SK-N-SH (cell line): ENCODE measurements at regions not wholly inside any gene's neighbourhood (a gene's known extent, or its start where the extent isn't known, plus 50 kb on each side); places are given as distances from the start of the nearest gene placed in this dataset.
A peak's percentile ranks its signal among the peaks of the same experiment; 100 is the strongest.
"Not testable (repeated sequence)": the region's sequence is repeated elsewhere in the genome, so short reads cannot be mapped to it uniquely, and the experiment has no call there.

ENCODE experiments used
- CTCF ChIA-PET: fragments of 300-600, 350-600 bp; formaldehyde crosslinking; extraction: SDS; loops from one replicate; lab custom pipeline; 2021; lab: Yijun Ruan, JAX
- POLR2A ChIA-PET: fragments of 350-600 bp; sonication (Branson Sonifier 250); formaldehyde crosslinking; extraction: SDS; loops from one replicate; lab custom pipeline; 2020; ENCODE audit warnings: antibody characterized with exemption, inconsistent platforms; lab: Yijun Ruan, JAX
- DNase-seq: peaks from one replicate; pipeline ENCODE4 v3.0.0; 2012
- H2AFZ ChIP-seq: fragments of 200-600 bp; sonication (generic); 2 replicates; pipeline ENCODE4 v1.8.1; 2016; ENCODE audit warnings: antibody characterized with exemption, mild to moderate bottlenecking, low read depth
- H3F3A ChIP-seq: fragments of 200-600 bp; sonication (generic); replicated peaks from 2 replicates; pipeline ENCODE3; 2016; ENCODE audit warnings: antibody characterized with exemption, mild to moderate bottlenecking; ENCODE audit not compliant: insufficient read depth
- H3K27ac ChIP-seq, 2 experiments: fragments of 200-500 bp in 1 of 2; fragments of 200-600 bp in 1 of 2; sonication (Bioruptor generic) in 1 of 2; sonication (generic), shearing (Covaris generic) in 1 of 2; 2 replicates each; pipeline versions ENCODE4 v1.5.1 to v1.6.1; 2014 to 2016; ENCODE audit warnings: low read depth in 2 of 2, inconsistent platforms in 1 of 2, low read length in 1 of 2, mild to moderate bottlenecking in 1 of 2, mixed read lengths in 1 of 2
- H3K27me3 ChIP-seq: fragments of 200-600 bp; sonication (generic), shearing (Covaris generic); 2 replicates; pipeline ENCODE4 v1.6.1; 2016; ENCODE audit warnings: mixed run types; ENCODE audit not compliant: insufficient read depth
- H3K36me3 ChIP-seq, 2 experiments: fragments of 200-500 bp in 1 of 2; fragments of 200-600 bp in 1 of 2; sonication (Bioruptor generic) in 1 of 2; sonication (generic) in 1 of 2; replicated peaks in 1 of 2; 2 replicates each; pipeline versions ENCODE3 to v1.5.1; 2014 to 2016; ENCODE audit warnings: low read length in 1 of 2, mild to moderate bottlenecking in 1 of 2; ENCODE audit not compliant: insufficient read depth in 2 of 2, control insufficient read depth in 1 of 2
- H3K4me1 ChIP-seq, 2 experiments: fragments of 200-500 bp in 1 of 2; fragments of 200-600 bp in 1 of 2; sonication (Bioruptor generic) in 1 of 2; sonication (generic), shearing (Covaris generic) in 1 of 2; 2 replicates each; pipeline versions ENCODE4 v1.5.1 to v1.6.1; 2014 to 2016; ENCODE audit warnings: low read depth in 1 of 2, low read length in 1 of 2, mixed run types in 1 of 2; ENCODE audit not compliant: insufficient read depth in 2 of 2, control insufficient read depth in 1 of 2
- H3K4me2 ChIP-seq: fragments of 200-600 bp; sonication (generic), shearing (Covaris generic); 2 replicates; pipeline ENCODE4 v1.6.1; 2017; ENCODE audit warnings: mixed run types
- H3K4me3 ChIP-seq, 2 experiments: fragments of 200-500 bp in 1 of 2; fragments of 200-600 bp in 1 of 2; sonication (Bioruptor generic) in 1 of 2; sonication (generic), shearing (Covaris generic) in 1 of 2; 2 replicates each; pipeline versions ENCODE4 v1.5.1 to v1.8.1; 2014 to 2016; ENCODE audit warnings: low read depth in 2 of 2, inconsistent platforms in 1 of 2, low read length in 1 of 2, mild to moderate bottlenecking in 1 of 2, mixed read lengths in 1 of 2, moderate library complexity in 1 of 2
- H3K79me2 ChIP-seq: fragments of 200-600 bp; sonication (generic); 2 replicates; pipeline ENCODE4 v1.8.1; 2017; ENCODE audit warnings: mild to moderate bottlenecking; ENCODE audit not compliant: insufficient read depth
- H3K9ac ChIP-seq: fragments of 200-600 bp; sonication (generic); 2 replicates; pipeline ENCODE4 v1.6.1; 2017; ENCODE audit warnings: mixed run types
- H3K9me2 ChIP-seq: fragments of 200-600 bp; sonication (generic); 2 replicates; pipeline ENCODE4 v1.6.1; 2017; ENCODE audit warnings: mixed run types
- H3K9me3 ChIP-seq: fragments of 200-600 bp; sonication (generic); 2 replicates; pipeline ENCODE4 v1.6.1; 2017; ENCODE audit warnings: mixed run types, mild to moderate bottlenecking, moderate library complexity
- H4K20me1 ChIP-seq: fragments of 200-600 bp; sonication (generic); 2 replicates; pipeline ENCODE4 v1.6.1; 2017; ENCODE audit warnings: mild to moderate bottlenecking, mixed run types; ENCODE audit not compliant: insufficient read depth
- EZH2phosphoT487 ChIP-seq: fragments of 200-600 bp; sonication (generic); IDR thresholded peaks from 2 replicates; pipeline ENCODE4 v1.6.1; 2017; ENCODE audit warnings: low read depth, mixed run types, mild to moderate bottlenecking, antibody characterized with exemption, moderate library complexity, borderline replicate concordance
- RXRA ChIP-seq: IDR thresholded peaks from 2 replicates; pipeline ENCODE4 v1.4.0; 2012; ENCODE audit warnings: low read depth, mild to moderate bottlenecking, borderline replicate concordance
- WGBS: methylation state at CpG from one replicate; pipeline ENCODE4 v1.1.6; 2017; ENCODE audit warnings: low lambda C conversion rate; 5-methylcytosine and 5-hydroxymethylcytosine counted together
- TF ChIP-seq, protein P1 (sequence below): fragments of 200-600 bp; sonication (generic); IDR thresholded peaks from 2 replicates; pipeline ENCODE4 v1.6.1; 2017; ENCODE audit warnings: antibody characterized with exemption, mild to moderate bottlenecking, moderate library complexity

GRCh38 chrX:96112689-96113088, 572.0 kb upstream of the DIAPH2 start:
- Histone ChIP-seq H3K36me3 (no peaks in the 10 kb centered on the region), H3K4me2 (no peak overlapping the region), H3F3A (no peaks in the 10 kb centered on the region), H3K9me2 (no peaks in the 10 kb centered on the region), H3K9me3 (no peaks in the 10 kb centered on the region), H3K9ac (no peak overlapping the region), H3K4me1 (no peaks in the 10 kb centered on the region), H3K79me2 (no peaks in the 10 kb centered on the region), H3K4me3 (no peak overlapping the region), H4K20me1 (no peaks in the 10 kb centered on the region), H3K27me3 (no peaks in the 10 kb centered on the region), H3K27ac (no peak overlapping the region), H2AFZ (no peak overlapping the region)
- WGBS: 0% methylated on average over 1 of the region's 1 CpG
- DNase-seq: no peak
- TF ChIP-seq EZH2phosphoT487: no peak
- TF ChIP-seq, protein P1, sequence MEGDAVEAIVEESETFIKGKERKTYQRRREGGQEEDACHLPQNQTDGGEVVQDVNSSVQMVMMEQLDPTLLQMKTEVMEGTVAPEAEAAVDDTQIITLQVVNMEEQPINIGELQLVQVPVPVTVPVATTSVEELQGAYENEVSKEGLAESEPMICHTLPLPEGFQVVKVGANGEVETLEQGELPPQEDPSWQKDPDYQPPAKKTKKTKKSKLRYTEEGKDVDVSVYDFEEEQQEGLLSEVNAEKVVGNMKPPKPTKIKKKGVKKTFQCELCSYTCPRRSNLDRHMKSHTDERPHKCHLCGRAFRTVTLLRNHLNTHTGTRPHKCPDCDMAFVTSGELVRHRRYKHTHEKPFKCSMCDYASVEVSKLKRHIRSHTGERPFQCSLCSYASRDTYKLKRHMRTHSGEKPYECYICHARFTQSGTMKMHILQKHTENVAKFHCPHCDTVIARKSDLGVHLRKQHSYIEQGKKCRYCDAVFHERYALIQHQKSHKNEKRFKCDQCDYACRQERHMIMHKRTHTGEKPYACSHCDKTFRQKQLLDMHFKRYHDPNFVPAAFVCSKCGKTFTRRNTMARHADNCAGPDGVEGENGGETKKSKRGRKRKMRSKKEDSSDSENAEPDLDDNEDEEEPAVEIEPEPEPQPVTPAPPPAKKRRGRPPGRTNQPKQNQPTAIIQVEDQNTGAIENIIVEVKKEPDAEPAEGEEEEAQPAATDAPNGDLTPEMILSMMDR: peak; percentile 12; the same call in 1 of the 2 replicates
- ChIA-PET POLR2A (no interaction called here), CTCF (no interaction called here)

DNA sequence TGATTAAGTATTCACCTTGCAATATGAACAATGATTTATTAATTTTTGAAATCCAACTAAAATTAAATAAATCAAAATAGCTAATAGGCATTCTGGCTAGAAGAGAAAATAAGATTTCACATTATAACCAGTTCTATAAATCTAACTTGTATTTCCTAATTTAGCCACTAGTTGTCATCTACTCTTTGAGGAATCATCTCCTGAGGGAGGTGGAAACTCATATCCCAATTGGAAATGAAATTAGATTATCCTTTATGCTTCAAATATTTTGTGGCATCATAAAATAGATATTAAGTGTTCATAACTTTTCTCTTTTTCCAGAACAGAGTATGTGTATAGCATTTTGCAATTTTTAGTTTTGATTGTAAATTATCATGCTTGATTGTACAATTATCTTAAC, 558.5 kb upstream of the DIAPH2 start:
- no peaks in the 10 kb centered on the region for H3K9me3 ChIP-seq
- no peaks in the 10 kb centered on the region for H3F3A ChIP-seq
- no peaks in the 10 kb centered on the region for H3K27me3 ChIP-seq
- H3K9me2 ChIP-seq: no peaks in the 10 kb centered on the region
- no peaks in the 10 kb centered on the region for H4K20me1 ChIP-seq
- no peak overlapping the region for H3K9ac ChIP-seq
- H3K36me3 ChIP-seq: no peaks in the 10 kb centered on the region
- ChIA-PET CTCF (interaction anchor here (0.6 kb wide), 1 partner anchor 44 kb away, joined by 3 read pairs; no protein-coding TSS in a partner anchor), POLR2A (no interaction called here)
- no peak overlapping the region for H3K4me2 ChIP-seq
- no peak overlapping the region for H3K27ac ChIP-seq
- DNase-seq: no peak
- no peaks in the 10 kb centered on the region for H3K4me1 ChIP-seq
- H3K79me2 ChIP-seq: no peaks in the 10 kb centered on the region
- H3K4me3 ChIP-seq: no peak overlapping the region
- TF ChIP-seq, protein P1: peak; percentile 47
- TF ChIP-seq RXRA: no peak
- H2AFZ ChIP-seq: no peak overlapping the region

DNA sequence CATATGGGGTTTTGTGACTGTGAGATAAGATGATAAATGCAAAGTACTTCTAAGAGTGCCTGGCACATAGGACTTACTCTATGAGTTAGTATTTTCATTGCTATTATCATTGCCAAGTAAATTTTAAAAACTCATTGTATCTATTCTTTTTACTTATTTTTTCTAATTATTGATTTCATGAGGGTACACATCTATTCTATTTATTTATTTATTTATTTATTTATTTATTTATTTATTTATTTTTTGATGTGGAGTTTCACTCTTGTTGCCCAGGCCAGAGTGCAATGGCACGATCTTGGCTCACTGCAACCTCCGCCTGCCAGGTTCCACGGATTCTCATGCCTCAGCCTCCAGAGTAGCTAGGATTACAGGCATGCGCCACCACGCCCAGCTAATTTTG, 556.6 kb upstream of the DIAPH2 start:
- H3K27ac ChIP-seq, H3K4me1 ChIP-seq, CTCF ChIA-PET, H3K4me3 ChIP-seq, H3K27me3 ChIP-seq, H2AFZ ChIP-seq, H3K9me3 ChIP-seq, POLR2A ChIA-PET, H4K20me1 ChIP-seq, H3K9me2 ChIP-seq, DNase-seq, H3K4me2 ChIP-seq, H3K36me3 ChIP-seq, H3K79me2 ChIP-seq, H3K9ac ChIP-seq, H3F3A ChIP-seq: not testable (repeated sequence)
- WGBS: 18% methylated on average over 5 of the region's 5 CpGs
